COLO668 (cell line): ENCODE measurements at regions not wholly inside any gene's neighbourhood (a gene's known extent, or its start where the extent isn't known, plus 50 kb on each side); places are given as distances from the start of the nearest gene placed in this dataset.
"Not testable (repeated sequence)": the region's sequence is repeated elsewhere in the genome, so short reads cannot be mapped to it uniquely, and the experiment has no call there.

Source experiments
- DNase-seq: peaks from one replicate; lab custom pipeline; 2025; ENCODE audit not compliant: unreplicated experiment; lab: John Stamatoyannopoulos, UW

- DNase-seq: no peak
Measured at GRCh38 chr2:194343167-194343566, 1313.9 kb upstream of the SLC39A10 start.

- DNase-seq: no peak
Measured at GRCh38 chr2:194332799-194333490, 1324.1 kb upstream of the SLC39A10 start.

DNA sequence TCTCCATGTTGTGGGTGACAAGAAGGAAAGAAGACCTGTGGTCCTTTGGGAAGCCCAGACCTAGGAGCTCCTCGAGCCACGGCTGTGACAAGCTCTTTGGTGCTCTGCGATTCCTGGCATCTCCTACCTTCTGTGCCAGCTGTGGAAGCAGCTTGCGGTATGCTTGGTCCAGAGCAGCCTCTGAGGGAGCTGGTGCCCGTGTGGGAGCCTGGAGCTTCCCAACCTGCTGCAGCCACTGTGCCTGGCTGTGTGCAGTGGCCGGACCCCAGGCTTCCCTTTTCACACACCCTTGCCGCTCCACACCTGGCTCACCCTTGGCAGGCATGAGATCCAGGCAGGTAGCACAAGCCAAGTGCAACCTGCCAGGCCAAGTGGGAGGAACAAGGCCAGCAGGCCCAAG lies 1328.6 kb upstream of the SLC39A10 start:
- no peak for DNase-seq

DNA sequence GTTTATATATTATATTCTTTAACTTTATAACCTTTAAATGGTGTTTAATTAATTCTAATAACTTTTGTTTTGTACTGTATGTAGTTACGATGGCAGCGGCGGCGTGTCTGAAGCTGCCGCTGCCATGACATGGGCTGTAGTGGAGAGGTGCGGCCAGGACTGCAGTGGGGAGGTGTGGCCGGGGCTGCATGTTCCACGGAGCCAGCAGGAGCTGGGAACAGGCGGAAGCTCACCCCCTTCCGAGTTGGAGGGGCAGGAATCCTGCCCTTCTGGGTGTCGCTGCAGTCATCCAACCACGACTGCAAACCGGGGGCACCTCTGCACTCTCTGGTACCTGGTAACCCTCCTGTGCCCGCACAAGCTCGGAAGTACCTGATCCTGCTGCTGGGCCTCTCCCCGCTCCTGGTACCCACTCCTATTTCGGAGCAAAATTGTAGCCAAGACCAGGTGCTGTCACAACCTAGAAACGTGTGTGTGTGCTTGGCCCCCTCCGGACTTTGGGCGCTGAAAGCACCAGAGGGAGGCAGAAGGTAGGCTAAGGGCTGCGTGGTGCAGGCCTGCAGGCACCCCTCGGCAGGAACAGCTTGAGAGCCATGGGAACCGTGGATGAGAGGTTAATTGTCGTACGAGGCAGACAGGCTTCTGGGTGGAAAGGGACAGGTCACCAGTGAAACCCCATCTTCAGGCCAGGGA lies 1329.7 kb upstream of the SLC39A10 start:
- DNase-seq: no peak

DNA sequence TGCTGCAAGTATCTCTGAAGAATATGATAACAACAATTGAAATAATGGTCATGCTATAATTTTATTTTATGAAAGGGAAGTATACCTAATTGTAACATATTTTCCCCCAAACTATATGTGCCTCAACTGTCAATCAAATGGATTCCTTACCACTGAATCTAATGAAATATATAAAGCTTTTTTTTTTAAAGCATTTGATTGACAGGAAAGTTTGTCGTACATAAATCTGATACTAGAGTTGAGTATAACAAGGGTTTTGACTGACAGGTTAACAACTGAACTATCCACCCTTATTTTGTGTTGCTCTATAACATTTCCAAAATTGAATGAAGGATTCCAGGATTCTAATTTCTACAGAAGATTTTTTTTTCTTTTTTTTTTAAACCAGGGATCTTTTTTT lies 1333.3 kb upstream of the SLC39A10 start:
- no peak for DNase-seq

- DNase-seq: no peak
Measured at GRCh38 chr2:194320520-194320919, 1336.5 kb upstream of the SLC39A10 start.

GRCh38 chr2:194319222-194319992 lies 1337.6 kb upstream of the SLC39A10 start:
- DNase-seq: no peak

DNA sequence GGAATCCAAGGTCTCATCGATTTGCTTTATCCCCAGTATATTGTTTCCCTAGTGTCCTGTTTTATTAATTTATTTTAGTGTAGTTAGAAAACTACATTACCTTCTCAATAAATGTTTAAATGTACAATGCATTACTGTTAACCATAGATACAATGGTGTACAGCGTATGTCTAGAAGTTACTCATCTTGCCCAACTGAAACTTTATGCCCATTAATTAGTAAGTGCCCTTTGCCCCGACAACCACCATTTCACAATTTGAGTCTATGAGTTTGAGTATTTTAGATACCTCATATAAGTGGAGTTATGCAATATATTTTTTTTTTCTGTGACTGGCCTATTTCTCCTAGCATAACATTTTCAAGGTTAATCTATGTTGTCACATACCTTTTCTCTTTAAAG lies 1343.0 kb upstream of the SLC39A10 start:
- DNase-seq: no peak

DNA sequence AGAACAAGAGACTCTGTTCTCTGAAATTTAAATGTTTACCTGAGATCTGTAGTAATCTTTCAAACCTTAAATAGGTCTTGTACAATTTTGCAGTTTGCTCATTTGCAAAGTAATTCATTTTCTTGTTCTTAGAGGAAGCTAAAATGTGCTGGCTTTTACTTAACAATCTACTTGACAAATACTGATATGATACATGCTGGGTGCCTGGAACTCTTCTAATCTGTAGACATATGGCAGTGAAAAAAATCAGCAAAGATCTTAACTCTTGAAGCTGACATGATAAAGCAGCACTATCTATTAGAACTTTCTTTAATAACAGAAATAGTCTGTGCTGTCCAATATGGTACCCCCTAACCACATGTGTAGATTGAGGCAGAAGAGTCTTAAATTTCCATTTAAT lies 1352.8 kb upstream of the SLC39A10 start:
- DNase-seq: no peak

DNA sequence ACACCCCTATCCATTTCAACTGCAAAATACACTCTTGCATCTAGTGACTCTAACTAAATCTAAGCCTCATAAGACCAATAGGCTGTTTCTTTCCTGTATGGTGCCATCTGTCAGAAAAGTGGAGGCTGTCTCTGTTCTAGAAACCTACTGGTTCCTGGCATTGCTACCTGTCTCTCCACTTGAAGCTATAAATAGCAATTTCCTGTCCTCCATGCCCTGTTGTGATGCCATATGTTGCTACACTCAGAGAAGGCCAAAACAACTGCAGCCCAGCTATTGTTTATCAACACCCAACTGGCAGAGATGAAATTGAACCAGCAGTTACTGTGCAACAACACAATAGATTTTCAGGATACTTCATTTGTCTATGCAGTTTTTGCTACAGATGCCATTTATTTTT lies 1355.1 kb upstream of the SLC39A10 start:
- DNase-seq: no peak

- no peak for DNase-seq
Measured at GRCh38 chr2:194294156-194294555, 1362.9 kb upstream of the SLC39A10 start.

DNA sequence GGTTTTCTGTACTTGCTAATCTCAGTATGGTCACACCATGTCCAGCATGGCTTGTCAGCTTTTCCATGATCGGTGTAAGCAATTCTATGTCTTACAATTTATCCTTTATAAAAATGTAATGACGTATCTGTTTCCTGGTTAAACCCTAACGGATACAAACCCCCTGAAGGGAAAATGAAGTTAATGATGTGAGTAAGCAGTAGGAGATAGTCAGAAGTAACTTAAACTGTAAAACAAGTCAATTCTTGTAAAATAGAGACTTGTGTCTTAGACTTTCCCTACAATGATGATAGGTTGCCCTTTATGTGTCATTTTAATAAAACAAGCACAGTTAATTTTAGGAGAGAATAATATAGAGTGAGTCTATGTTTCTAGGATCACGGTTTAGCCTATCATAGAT lies 1365.9 kb upstream of the SLC39A10 start:
- DNase-seq: no peak

DNA sequence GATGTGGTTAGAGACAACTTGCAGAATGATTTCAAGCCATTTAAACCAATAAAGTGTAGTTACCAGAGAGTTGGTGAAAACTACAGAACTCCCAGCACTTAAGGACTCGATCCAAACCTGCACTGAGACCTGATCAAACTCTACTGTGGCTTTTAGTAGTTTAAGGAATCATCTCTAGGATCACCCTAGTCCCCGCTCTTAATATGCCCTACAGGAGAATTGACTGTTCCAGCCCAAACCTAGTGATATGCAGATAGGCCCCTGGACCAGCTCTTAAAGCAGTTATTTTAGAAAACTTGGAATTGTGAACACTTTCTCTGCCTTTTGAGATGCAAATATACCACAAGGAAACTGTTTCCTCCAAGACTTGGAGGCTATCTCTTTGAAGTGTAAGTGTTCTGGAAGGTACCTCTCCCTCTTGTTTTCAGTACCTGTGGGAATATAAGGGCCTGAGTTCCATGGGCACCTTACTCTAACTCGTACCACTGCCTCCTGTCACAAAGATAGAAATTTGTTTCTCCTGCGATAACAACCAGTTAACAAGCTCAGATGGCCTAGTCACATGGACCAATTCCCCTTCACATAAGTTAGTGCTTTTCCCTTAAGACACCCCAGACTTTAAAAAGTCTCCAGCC lies 1367.2 kb upstream of the SLC39A10 start:
- DNase-seq: no peak

DNA sequence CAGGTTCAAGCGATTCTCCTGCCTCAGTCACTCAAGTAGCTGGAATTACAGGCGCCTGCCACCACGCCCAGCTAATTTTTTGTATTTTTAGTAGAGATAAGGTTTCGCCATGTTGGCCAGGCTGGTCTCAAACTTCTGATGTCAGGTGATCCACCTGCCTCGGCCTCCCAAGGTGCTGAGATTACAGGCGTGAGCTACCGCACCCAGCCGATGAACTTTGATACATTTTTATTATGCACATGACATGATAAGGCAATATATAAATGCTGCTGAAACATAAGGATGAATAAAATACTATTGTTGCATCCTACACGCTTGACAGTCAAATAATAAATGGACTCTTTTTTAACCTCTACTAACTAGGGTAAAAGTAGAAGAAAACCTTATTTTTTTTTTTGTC lies 1380.4 kb upstream of the SLC39A10 start:
- DNase-seq: not testable (repeated sequence)

DNA sequence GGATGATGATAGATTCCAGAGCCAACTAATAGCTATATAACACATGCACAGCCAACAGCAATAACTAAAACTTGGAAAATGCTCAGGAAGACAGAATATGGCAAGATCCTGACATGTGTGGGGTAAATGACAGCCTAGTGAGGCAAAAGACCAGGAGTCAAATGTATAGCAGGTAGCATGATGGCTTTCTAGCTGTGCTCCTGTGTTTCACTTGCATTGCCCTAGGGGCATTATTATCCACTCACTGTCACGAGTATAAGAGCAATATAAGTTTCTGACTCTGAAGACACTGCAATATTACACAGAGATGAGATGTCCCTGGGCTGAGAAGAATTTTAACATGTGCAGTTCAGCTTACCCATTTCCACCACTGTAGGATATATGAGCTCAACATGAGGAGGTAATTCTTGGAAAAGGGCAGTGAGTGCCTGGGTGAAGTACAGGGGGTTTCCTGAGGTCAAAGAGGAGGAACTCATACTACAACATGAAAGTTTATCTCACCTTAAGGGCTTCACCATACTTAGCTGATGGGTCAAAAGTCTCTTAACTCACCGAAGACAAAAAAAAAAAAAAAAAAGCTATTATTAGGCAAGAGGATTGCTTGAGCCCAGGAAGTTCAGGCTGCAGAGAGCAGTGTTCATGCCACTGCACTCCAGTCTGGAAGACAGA lies 1385.6 kb upstream of the SLC39A10 start:
- no peak for DNase-seq

- no peak for DNase-seq
Measured at GRCh38 chr2:194270648-194271047, 1386.4 kb upstream of the SLC39A10 start.

DNA sequence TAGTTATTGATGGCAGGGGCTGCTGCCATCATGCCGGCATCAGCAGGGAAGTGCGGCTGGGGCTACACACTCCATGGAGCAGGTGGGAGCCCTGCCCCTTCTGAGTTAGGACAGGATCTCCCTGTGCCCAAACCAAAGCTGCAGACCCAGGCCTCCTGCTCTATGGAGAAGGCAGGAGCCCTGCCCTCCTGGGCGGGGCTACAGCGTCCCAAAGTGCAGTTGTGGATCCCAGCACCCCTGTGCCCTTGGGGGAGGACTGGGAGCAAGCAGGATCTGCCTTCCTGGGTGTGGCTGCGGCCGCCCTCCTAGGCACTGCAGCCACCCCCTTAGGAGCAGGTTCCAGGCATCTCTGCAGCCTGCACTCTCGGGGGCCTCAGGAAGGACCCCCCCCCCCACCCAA lies 1392.4 kb upstream of the SLC39A10 start:
- no peak for DNase-seq

DNA sequence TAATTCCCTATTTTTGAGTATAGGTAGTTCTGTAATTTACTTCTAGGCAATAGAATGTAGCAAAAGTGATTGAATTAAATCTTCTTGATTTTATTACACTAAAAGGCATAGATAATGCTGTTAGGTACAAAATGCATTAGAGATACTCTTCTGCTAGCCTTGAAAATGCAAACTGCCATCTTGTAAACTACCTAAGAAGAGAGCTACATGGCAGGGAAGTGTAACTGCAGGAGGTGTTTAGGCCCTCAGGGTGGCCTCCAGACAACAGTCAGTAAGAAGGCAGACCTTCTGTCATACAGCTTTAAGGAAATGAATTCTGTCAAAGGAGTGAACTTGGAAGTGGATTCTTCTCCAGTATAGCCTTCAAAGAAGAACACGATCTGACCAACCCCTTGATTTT lies 1396.8 kb upstream of the SLC39A10 start:
- no peak for DNase-seq

GRCh38 chr2:194257095-194257494 lies 1399.9 kb upstream of the SLC39A10 start:
- no peak for DNase-seq

DNA sequence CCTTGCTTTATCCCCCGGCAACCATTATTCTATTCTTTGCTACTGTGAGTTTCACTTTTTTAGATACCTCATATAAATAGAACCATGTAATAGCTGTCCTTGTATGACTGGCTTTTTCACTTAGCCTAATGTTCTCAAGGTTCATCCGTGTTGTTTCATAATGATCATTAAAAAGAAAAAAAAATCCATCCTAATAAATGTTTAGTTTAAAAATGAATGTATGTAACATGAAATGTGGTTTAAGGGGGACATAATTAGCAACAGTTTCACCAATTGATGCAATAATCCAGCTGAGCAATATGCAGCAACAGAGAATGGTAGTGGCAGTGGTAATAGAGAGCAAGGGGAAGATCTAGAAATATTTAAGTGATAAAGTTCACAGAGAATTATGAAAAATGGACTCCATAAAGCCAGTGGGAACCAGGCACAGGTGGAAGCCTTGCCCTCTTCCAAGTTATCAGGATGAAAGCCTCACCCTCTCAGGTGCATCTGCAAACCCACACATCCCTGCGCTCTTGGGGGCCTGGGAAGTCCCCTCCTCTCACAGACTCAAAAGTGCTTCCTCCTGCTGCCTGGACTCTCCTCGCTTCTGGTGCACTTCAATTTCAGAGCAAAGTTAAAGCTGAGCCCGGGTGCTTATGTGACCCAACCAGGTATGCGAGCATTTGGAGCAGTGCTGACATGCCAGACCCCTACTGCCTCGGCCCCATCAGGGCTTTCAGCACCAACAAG lies 1403.3 kb upstream of the SLC39A10 start:
- DNase-seq: no peak
